ENCODE measurements at regions not wholly inside any gene's neighbourhood (a gene's known extent, or its start where the extent isn't known, plus 50 kb on each side); places are given as distances from the start of the nearest gene placed in this dataset.

DNA sequence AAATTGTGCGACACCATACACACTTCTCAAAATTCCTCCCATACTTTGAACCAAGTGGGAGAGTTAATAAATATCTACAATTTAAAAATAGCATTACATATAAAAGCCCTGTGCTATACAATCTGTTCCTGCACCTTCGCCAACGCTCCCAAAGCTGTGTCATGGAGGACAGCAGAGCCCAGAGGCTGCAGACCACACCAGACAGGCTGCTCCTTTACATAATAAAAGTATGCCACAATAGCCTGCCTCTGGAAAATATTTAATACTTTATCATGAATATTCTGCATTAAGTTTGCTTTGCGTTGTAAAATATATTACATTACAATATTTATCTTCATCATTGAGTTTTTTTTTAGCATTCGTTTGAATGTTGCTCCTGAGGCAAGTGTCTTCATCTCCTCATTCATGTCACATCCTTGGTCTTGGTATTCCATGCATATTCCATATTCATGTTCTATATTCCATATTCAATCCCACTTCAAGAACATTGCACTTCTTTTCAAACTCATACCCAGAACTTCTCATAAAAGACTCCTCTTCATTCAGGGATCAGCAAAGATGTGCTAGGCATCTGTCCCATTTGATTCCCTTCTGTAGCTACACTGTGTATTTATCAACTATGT lies 663.9 kb downstream of the POM121L12 start:
- Histone ChIP-seq H2AFZ (ENCODE audit: low read length) (no peak overlapping the region), H4K20me1 (ENCODE audit: insufficient read depth, low read length) (no peaks in the 10 kb centered on the region), H3K4me3 (replicated peaks in 1 of 3; ENCODE audit: insufficient read depth in 1 of 3, low read depth in 2 of 3, low read length in 3 of 3) (no peak overlapping the region), H3K79me2 (ENCODE audit: insufficient read depth, low read length) (no peaks in the 10 kb centered on the region), H3K27ac (ENCODE audit: extremely low read length, insufficient read depth, low read length) (no peak overlapping the region), H3K9ac (ENCODE audit: insufficient read depth, low read depth, low read length) (no peak overlapping the region), H3K27me3 (ENCODE audit: control insufficient read depth in 1 of 2, insufficient read depth in 2 of 2, low read length in 2 of 2) (no peaks in the 10 kb centered on the region; a peak in 1 of 5 replicates), H3K4me2 (ENCODE audit: low read depth, low read length) (no peak overlapping the region), H3K36me3 (replicated peaks in 1 of 2; ENCODE audit: control insufficient read depth in 1 of 2, insufficient read depth in 2 of 2, low read length in 2 of 2) (no peaks in the 10 kb centered on the region), H3K4me1 (ENCODE audit: insufficient read depth, low read length) (no peaks in the 10 kb centered on the region), H3K9me3 (ENCODE audit: low read length) (peaks cover 74% of the 10 kb centered on the region)
- in situ Hi-C loops (cut with HindIII; ENCODE audit: extremely low pct_ligation_motif_present, low pct_unique_long_range_greater_than_20kb) (no loop called here), intact Hi-C loops (cut with micrococcal nuclease; ENCODE audit: unreplicated experiment) (no loop called here)
- FAIRE-seq (no peak), ATAC-seq (no peak), DNase-seq (ENCODE audit: low spot score) (no peak)
- POLR2A ChIA-PET, result no interaction called here
- no peak for TF ChIP-seq ZNF20 (CRISPR knock-in tag; IDR thresholded peaks at IDR 0.05)
- no peak for TF ChIP-seq ZNF614 (CRISPR knock-in tag; IDR thresholded peaks at IDR 0.05; ENCODE audit: borderline replicate concordance)
- TF ChIP-seq ZNF546 (CRISPR knock-in tag; conservative IDR thresholded peaks at IDR 0.05), result no peak
- TF ChIP-seq ZNF777 (CRISPR knock-in tag; IDR thresholded peaks at IDR 0.05), result no peak
- TF ChIP-seq, protein P1, sequence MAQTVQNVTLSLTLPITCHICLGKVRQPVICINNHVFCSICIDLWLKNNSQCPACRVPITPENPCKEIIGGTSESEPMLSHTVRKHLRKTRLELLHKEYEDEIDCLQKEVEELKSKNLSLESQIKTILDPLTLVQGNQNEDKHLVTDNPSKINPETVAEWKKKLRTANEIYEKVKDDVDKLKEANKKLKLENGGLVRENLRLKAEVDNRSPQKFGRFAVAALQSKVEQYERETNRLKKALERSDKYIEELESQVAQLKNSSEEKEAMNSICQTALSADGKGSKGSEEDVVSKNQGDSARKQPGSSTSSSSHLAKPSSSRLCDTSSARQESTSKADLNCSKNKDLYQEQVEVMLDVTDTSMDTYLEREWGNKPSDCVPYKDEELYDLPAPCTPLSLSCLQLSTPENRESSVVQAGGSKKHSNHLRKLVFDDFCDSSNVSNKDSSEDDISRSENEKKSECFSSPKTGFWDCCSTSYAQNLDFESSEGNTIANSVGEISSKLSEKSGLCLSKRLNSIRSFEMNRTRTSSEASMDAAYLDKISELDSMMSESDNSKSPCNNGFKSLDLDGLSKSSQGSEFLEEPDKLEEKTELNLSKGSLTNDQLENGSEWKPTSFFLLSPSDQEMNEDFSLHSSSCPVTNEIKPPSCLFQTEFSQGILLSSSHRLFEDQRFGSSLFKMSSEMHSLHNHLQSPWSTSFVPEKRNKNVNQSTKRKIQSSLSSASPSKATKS (CRISPR knock-in tag; IDR thresholded peaks at IDR 0.05), result no peak
- TF ChIP-seq, protein P2, sequence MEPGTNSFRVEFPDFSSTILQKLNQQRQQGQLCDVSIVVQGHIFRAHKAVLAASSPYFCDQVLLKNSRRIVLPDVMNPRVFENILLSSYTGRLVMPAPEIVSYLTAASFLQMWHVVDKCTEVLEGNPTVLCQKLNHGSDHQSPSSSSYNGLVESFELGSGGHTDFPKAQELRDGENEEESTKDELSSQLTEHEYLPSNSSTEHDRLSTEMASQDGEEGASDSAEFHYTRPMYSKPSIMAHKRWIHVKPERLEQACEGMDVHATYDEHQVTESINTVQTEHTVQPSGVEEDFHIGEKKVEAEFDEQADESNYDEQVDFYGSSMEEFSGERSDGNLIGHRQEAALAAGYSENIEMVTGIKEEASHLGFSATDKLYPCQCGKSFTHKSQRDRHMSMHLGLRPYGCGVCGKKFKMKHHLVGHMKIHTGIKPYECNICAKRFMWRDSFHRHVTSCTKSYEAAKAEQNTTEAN (CRISPR knock-in tag; conservative IDR thresholded peaks at IDR 0.05), result no peak
- TF ChIP-seq ZNF772 (CRISPR knock-in tag; IDR thresholded peaks at IDR 0.05), result no peak
- TF ChIP-seq, protein P3, sequence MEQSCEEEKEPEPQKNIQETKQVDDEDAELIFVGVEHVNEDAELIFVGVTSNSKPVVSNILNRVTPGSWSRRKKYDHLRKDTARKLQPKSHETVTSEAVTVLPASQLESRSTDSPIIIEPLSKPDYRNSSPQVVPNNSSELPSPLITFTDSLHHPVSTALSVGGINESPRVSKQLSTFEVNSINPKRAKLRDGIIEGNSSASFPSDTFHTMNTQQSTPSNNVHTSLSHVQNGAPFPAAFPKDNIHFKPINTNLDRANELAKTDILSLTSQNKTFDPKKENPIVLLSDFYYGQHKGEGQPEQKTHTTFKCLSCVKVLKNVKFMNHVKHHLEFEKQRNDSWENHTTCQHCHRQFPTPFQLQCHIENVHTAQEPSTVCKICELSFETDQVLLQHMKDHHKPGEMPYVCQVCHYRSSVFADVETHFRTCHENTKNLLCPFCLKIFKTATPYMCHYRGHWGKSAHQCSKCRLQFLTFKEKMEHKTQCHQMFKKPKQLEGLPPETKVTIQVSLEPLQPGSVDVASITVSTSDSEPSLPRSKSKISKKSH (CRISPR knock-in tag; IDR thresholded peaks at IDR 0.05; ENCODE audit: borderline replicate concordance), result no peak
- TF ChIP-seq ISX (CRISPR knock-in tag; conservative IDR thresholded peaks at IDR 0.05), result no peak
- no peak for TF ChIP-seq SOX6 (IDR thresholded peaks at IDR 0.05)
- no peak for TF ChIP-seq SOX6 (CRISPR knock-in tag; IDR thresholded peaks at IDR 0.05)
- no peak for TF ChIP-seq ZNF430 (CRISPR knock-in tag; IDR thresholded peaks at IDR 0.05)
- TF ChIP-seq ZNF441 (CRISPR knock-in tag; IDR thresholded peaks at IDR 0.05; ENCODE audit: borderline replicate concordance), result no peak
- TF ChIP-seq, protein P4, sequence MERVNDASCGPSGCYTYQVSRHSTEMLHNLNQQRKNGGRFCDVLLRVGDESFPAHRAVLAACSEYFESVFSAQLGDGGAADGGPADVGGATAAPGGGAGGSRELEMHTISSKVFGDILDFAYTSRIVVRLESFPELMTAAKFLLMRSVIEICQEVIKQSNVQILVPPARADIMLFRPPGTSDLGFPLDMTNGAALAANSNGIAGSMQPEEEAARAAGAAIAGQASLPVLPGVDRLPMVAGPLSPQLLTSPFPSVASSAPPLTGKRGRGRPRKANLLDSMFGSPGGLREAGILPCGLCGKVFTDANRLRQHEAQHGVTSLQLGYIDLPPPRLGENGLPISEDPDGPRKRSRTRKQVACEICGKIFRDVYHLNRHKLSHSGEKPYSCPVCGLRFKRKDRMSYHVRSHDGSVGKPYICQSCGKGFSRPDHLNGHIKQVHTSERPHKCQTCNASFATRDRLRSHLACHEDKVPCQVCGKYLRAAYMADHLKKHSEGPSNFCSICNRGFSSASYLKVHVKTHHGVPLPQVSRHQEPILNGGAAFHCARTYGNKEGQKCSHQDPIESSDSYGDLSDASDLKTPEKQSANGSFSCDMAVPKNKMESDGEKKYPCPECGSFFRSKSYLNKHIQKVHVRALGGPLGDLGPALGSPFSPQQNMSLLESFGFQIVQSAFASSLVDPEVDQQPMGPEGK (CRISPR knock-in tag; IDR thresholded peaks at IDR 0.05), result no peak
- TF ChIP-seq YEATS2 (CRISPR knock-in tag; IDR thresholded peaks at IDR 0.05; ENCODE audit: borderline replicate concordance), result no peak
- no peak for TF ChIP-seq ZFP41 (CRISPR knock-in tag; IDR thresholded peaks at IDR 0.05; ENCODE audit: borderline replicate concordance)
- no TSS peak for BruUV-seq (replicated peaks)
- WGBS (ENCODE audit: low lambda C conversion rate), result under 1% methylated on average over 5 of the region's 5 CpGs
- CTCF ChIA-PET (ENCODE audit: low intra/inter-chr PET ratio, low total read pairs), result no interaction called here
